ENCODE measurements at regions not wholly inside any gene's neighbourhood (a gene's known extent, or its start where the extent isn't known, plus 50 kb on each side); places are given as distances from the start of the nearest gene placed in this dataset.

GRCh38 chr2:75792146-75792545, 81.4 kb upstream of the GCFC2 start:
- TF ChIP-seq POLR2A (IDR thresholded peaks at IDR 0.05) (no peak), CTCF (IDR thresholded peaks at IDR 0.05 in 4 of 5, conservative IDR thresholded peaks at IDR 0.05 in 1 of 5) (no peak)
